Mononuclear cell (primary cell): ENCODE measurements at regions not wholly inside any gene's neighbourhood (a gene's known extent, or its start where the extent isn't known, plus 50 kb on each side); places are given as distances from the start of the nearest gene placed in this dataset.

ENCODE experiments used
- H3K27me3 ChIP-seq: 2 replicates; pipeline ENCODE4 v1.6.0; 2011; ENCODE audit warnings: low read length, control low read depth; ENCODE audit not compliant: insufficient read depth
- H3K4me1 ChIP-seq: 2 replicates; pipeline ENCODE4 v1.5.1; 2011; ENCODE audit warnings: mild to moderate bottlenecking, low read length, control low read depth; ENCODE audit not compliant: insufficient read depth
- H3K4me3 ChIP-seq: 2 replicates; pipeline ENCODE4 v1.5.1; 2011; ENCODE audit warnings: mild to moderate bottlenecking, low read length, moderate library complexity
- H3K9me3 ChIP-seq: 2 replicates; pipeline ENCODE4 v1.5.1; 2011; ENCODE audit warnings: low read depth, mild to moderate bottlenecking, control low read depth, low read length

- Histone ChIP-seq H3K4me1 (no peaks in the 10 kb centered on the region), H3K9me3 (no peaks in the 10 kb centered on the region), H3K4me3 (no peak overlapping the region), H3K27me3 (no peaks in the 10 kb centered on the region)
Observed at GRCh38 chr13:44159633-44160279, 213.9 kb upstream of the SERP2 start.

- Histone ChIP-seq H3K4me1 (no peaks in the 10 kb centered on the region), H3K27me3 (no peaks in the 10 kb centered on the region), H3K9me3 (no peaks in the 10 kb centered on the region), H3K4me3 (no peak overlapping the region)
Observed at GRCh38 chr13:44160591-44161191, 212.9 kb upstream of the SERP2 start.

- no peaks in the 10 kb centered on the region for H3K27me3 ChIP-seq
- no peaks in the 10 kb centered on the region for H3K9me3 ChIP-seq
- no peak overlapping the region for H3K4me3 ChIP-seq
- no peaks in the 10 kb centered on the region for H3K4me1 ChIP-seq
Observed at GRCh38 chr13:44163108-44163507, 210.5 kb upstream of the SERP2 start.

DNA sequence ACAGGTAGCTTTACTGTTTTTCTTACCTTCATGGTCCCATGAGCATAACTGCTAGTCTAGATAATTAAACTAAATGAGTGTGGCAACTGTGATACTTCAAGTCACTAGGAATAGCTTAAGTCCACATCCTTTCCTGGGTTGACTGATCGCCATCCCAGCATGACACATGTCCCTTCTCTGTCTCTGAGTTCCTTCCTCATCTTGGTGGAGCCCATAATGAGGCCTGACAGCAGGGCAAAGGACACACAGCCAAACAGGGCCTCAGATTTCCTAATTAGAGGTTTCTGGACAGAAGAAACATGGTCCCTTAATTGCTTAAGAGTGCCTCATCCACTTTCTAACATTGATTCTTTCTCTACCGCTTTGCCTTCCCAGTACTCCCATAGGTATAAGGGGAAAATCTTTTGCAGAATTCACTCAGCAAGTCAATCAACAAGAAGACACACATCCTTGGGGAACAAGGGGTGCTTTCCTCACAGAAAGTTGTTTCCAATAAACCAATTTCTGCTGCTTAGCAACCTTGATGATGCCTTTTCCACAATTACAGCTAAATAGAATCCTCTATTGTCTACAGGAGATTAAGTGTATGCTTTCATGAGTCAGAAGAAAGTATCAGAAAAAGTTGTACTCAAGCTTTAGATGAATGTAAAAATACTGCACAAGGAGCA is 208.3 kb upstream of the SERP2 start:
- Histone ChIP-seq H3K4me1 (no peaks in the 10 kb centered on the region), H3K4me3 (no peak overlapping the region), H3K27me3 (no peaks in the 10 kb centered on the region), H3K9me3 (no peaks in the 10 kb centered on the region)

GRCh38 chr13:44165889-44166496 is 207.6 kb upstream of the SERP2 start:
- H3K4me3 ChIP-seq: no peak overlapping the region
- H3K4me1 ChIP-seq: no peaks in the 10 kb centered on the region
- H3K9me3 ChIP-seq: no peaks in the 10 kb centered on the region
- no peaks in the 10 kb centered on the region for H3K27me3 ChIP-seq

DNA sequence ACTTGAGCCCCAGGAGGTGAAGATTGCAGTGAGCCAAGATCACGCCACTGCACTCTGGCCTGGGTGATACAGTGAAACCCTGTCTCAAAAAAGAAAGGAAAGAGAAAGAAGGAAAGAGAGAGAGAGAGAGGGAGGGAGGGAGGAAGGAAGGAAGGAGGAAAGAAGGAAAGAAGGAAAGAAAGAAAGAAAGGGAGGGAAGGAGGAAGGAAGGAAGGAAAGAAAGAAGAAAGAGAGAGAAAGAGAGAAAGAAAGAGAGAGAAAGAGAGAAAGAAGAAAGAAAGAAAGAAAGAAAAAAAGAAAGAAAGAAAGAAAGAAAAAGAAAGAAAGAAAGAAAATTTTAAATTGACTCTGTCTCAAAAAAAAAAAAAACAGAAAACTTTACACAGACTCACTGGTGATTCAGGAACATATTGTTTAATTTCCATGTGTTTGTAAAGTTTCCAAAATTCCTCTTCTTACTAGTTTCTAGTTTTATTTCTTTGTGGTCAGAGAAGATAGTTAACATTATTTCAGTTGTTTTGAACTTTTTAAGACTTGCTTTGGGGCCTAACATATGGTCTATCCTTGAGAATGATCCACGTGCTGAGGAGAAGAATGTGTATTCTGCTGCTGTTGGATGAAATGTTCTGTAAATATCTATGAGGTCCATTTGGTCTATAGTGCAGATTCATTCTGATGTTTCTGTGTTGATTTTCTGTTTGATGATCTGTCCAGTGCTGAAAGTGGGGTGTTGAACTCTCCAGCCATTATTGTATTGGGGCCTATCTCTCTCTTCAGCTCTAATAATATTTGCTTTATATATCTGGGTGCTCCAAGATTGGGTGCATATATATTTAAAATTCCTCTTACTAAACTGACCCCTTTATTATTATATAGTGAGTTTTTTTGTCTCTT is 204.4 kb upstream of the SERP2 start:
- no peaks in the 10 kb centered on the region for H3K27me3 ChIP-seq
- H3K9me3 ChIP-seq: no peaks in the 10 kb centered on the region
- no peaks in the 10 kb centered on the region for H3K4me1 ChIP-seq
- H3K4me3 ChIP-seq: no peak overlapping the region

DNA sequence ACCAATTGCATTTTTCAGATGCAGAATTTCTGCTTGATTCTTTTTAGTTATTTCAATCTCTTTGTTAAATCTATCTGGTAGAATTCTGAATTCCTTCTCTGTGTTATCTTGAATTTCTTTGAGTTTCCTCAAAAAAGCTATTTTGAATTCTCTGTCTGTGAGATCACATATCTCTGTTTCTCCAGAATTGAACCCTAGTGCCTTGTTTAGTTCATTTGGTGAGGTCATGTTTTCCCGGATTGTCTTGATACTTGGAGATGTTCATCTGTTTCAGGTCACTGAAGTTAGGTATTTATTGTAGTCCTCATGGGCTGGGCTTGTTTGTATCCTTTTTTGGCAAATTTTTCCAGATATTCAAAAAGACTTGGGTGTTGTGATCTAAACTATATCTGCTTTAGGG is 202.9 kb upstream of the SERP2 start:
- H3K4me1 ChIP-seq: no peaks in the 10 kb centered on the region
- no peaks in the 10 kb centered on the region for H3K27me3 ChIP-seq
- no peaks in the 10 kb centered on the region for H3K9me3 ChIP-seq
- H3K4me3 ChIP-seq: no peak overlapping the region

DNA sequence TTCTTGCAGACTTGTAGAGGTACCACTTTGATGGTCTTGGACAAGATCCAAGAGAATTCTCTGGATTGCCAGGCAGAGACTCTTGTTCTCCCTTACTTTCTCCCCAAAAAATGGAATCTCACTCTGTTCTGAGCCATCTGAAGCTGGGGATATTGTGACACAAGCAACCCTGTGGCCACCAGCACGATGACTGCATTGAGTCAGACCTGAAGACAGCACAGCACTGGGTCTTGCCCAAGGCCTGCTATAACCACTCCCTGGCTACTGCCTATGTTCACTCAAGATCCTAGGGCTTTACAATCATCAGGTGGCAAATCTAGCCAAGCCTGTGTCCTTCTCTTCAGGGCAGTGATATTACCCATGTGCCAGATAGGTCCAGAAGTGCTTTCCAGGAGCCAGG is 202.5 kb upstream of the SERP2 start:
- Histone ChIP-seq H3K27me3 (no peaks in the 10 kb centered on the region), H3K9me3 (no peaks in the 10 kb centered on the region), H3K4me3 (no peak overlapping the region), H3K4me1 (no peaks in the 10 kb centered on the region)

- H3K27me3 ChIP-seq: no peaks in the 10 kb centered on the region
- no peaks in the 10 kb centered on the region for H3K4me1 ChIP-seq
- H3K4me3 ChIP-seq: no peak overlapping the region
- no peaks in the 10 kb centered on the region for H3K9me3 ChIP-seq
Observed at GRCh38 chr13:44171861-44172260, 201.8 kb upstream of the SERP2 start.

DNA sequence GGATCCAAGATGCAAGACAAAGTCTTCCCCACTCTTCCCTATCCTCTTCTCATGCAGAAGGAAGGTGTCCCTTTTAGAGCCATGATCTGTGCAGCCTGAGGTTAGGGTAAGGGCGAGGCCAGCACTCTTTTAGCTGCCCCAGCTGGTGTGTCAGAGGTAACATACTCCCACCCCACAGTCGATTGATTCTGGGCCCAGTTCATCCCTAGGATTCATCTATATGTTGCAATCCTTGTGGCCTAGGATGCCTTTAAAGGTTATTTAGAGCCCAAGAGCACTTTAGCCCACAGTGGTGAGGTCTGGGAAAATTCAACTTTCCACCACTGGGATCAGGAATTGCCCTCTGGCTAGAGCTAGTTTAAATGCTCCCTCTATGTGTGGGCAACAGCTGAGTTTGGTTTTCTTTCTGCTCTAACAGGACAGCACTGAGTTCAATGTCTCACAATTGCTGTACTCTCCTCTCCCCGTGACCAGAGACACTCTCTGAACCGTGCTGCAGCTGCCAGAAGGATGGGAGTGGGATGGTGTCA is 201.3 kb upstream of the SERP2 start:
- no peaks in the 10 kb centered on the region for H3K9me3 ChIP-seq

DNA sequence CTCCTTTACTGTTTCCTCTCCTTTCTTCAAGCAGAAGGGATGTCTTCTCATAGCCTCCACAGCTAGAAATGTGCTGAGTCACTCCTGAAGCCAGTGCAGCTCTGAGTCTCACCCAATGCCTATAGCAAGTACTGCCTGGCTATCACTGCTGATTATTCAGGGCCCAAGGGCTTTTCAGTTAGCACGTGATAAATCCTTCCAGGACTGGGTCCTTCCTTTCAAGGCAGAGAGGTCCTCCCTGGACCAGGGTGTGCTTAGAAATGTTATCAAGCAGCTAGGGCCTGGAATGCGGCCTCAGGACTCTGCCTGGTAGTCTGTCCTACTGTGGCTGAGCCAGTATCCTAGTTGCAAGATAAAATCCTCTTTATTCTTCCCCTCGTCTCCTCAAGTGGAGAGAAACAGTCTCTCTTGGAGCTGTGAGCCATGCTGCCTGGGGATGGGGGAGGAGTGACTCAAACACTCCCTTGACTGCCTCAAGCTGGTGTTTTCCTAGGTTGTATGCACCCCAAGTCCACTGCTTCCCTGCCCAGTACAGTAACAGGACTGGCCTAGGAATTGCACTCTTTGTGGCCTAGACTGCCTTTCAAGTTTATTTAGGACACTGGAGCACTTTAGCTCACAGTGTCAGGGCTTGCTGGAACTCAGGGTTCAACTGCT is 198.7 kb upstream of the SERP2 start:
- no peaks in the 10 kb centered on the region for H3K4me1 ChIP-seq
- no peak overlapping the region for H3K4me3 ChIP-seq
- no peaks in the 10 kb centered on the region for H3K27me3 ChIP-seq
- H3K9me3 ChIP-seq: no peaks in the 10 kb centered on the region

More for the DNA sequence above, 201.3 kb upstream of the SERP2 start:
- Histone ChIP-seq H3K4me3 (no peak overlapping the region), H3K27me3 (no peaks in the 10 kb centered on the region), H3K4me1 (no peaks in the 10 kb centered on the region)

- no peaks in the 10 kb centered on the region for H3K9me3 ChIP-seq
- no peaks in the 10 kb centered on the region for H3K27me3 ChIP-seq
- no peak overlapping the region for H3K4me3 ChIP-seq
- H3K4me1 ChIP-seq: no peaks in the 10 kb centered on the region
Observed at GRCh38 chr13:44176173-44176572, 197.5 kb upstream of the SERP2 start.

GRCh38 chr13:44180876-44181536 is 192.6 kb upstream of the SERP2 start:
- no peak overlapping the region for H3K4me3 ChIP-seq
- peaks cover 2% of the 10 kb centered on the region for H3K27me3 ChIP-seq
- H3K9me3 ChIP-seq: no peaks in the 10 kb centered on the region
- H3K4me1 ChIP-seq: no peaks in the 10 kb centered on the region

DNA sequence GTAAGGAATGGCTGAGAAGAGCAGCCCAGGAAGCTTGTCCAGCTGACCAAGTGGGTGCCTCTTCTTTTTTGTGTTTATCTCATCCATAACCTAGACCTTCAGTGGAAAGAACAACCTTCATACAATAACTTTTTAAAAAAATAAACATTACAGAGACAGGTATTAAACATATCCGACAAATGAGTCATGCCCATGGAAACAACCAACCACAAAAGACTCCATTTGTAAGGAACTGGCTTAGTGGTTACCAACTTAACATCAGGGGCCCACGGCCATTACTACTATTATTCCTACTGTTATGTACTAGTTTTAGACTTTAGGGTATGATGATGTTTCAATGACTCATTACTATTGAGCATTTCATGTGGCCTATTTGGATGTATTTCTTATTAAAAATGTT is 191.7 kb upstream of the SERP2 start:
- Histone ChIP-seq H3K4me3 (no peak overlapping the region), H3K4me1 (no peaks in the 10 kb centered on the region), H3K27me3 (peaks cover 2% of the 10 kb centered on the region), H3K9me3 (no peaks in the 10 kb centered on the region)
